ENCODE measurements at regions not wholly inside any gene's neighbourhood (a gene's known extent, or its start where the extent isn't known, plus 50 kb on each side); places are given as distances from the start of the nearest gene placed in this dataset.

DNA sequence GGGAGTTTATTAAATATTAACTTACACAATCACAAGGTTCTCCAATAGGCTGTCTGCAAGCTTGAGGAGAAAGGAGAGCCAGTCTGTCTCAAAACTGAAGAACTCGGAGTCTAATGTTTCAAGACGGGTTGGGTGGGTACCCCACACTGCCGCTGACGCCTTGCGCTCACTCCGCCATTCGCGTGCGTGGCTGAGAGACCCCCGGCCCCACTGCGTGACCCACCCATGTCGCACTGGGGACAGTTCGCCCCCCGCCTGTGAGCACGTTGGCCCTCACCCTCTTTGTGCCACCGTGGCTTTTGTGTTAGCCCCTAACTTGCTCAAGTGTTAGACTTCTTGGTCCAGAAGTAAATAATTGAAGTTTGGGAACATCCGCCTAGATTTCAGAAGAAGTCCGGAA, 270.0 kb upstream of the ITGA1 start:
- Histone ChIP-seq H3K4me1 (ENCODE audit: insufficient read depth, poor library complexity, severe bottlenecking) (no peaks in the 10 kb centered on the region), H3K9me3 (ENCODE audit: severe bottlenecking) (no peaks in the 10 kb centered on the region), H3K27me3 (ENCODE audit: insufficient read depth, poor library complexity, severe bottlenecking) (peaks cover 18% of the 10 kb centered on the region), H3K36me3 (ENCODE audit: low read depth) (no peaks in the 10 kb centered on the region), H3K4me3 (ENCODE audit: severe bottlenecking) (no peak overlapping the region), H3K27ac (ENCODE audit: poor library complexity, severe bottlenecking) (no peak overlapping the region)
- DNase-seq (ENCODE audit: low spot score) = no peak
- no peak for ATAC-seq (ENCODE audit: low read depth)
- TF ChIP-seq CTCF (IDR thresholded peaks at IDR 0.05; ENCODE audit: poor library complexity, severe bottlenecking) = no peak

DNA sequence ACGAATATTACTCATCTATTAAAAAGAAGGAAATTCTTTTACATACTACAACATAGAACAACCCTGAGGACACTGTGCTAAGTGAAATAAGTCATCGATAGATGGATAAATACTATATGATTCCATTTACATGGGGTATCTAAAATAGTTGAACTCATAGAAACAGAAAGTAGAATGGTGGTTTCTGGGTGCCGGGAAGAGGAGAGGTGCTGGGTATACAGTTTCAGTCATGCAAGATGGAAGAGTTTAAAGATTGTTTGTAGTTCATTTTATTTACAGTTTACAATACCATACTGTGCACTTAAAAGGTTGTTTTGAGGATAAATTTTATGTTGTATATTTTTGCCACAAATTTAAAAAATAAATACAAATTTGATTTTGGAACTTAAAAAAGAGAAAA, 267.5 kb upstream of the ITGA1 start:
- H3K9me3 ChIP-seq (ENCODE audit: severe bottlenecking) = no peaks in the 10 kb centered on the region
- H3K27ac ChIP-seq (ENCODE audit: poor library complexity, severe bottlenecking) = no peak overlapping the region
- H3K4me3 ChIP-seq (ENCODE audit: severe bottlenecking) = no peak overlapping the region
- no peak for ATAC-seq (ENCODE audit: low read depth)
- peaks cover 25% of the 10 kb centered on the region for H3K27me3 ChIP-seq (ENCODE audit: insufficient read depth, poor library complexity, severe bottlenecking)
- no peak for DNase-seq (ENCODE audit: low spot score)
- no peaks in the 10 kb centered on the region for H3K4me1 ChIP-seq (ENCODE audit: insufficient read depth, poor library complexity, severe bottlenecking)
- H3K36me3 ChIP-seq (ENCODE audit: low read depth) = no peaks in the 10 kb centered on the region
- TF ChIP-seq CTCF (IDR thresholded peaks at IDR 0.05; ENCODE audit: poor library complexity, severe bottlenecking) = no peak

GRCh38 chr5:52521236-52521635, 266.5 kb upstream of the ITGA1 start:
- no peaks in the 10 kb centered on the region for H3K9me3 ChIP-seq (ENCODE audit: severe bottlenecking)
- DNase-seq (ENCODE audit: low spot score) (no peak), ATAC-seq (ENCODE audit: low read depth) (no peak)
- no peaks in the 10 kb centered on the region for H3K36me3 ChIP-seq (ENCODE audit: low read depth)
- H3K4me1 ChIP-seq (ENCODE audit: insufficient read depth, poor library complexity, severe bottlenecking) = no peaks in the 10 kb centered on the region
- H3K27ac ChIP-seq (ENCODE audit: poor library complexity, severe bottlenecking) = no peak overlapping the region
- no peak for TF ChIP-seq CTCF (IDR thresholded peaks at IDR 0.05; ENCODE audit: poor library complexity, severe bottlenecking)
- peaks cover 28% of the 10 kb centered on the region for H3K27me3 ChIP-seq (ENCODE audit: insufficient read depth, poor library complexity, severe bottlenecking)
- H3K4me3 ChIP-seq (ENCODE audit: severe bottlenecking) = no peak overlapping the region

DNA sequence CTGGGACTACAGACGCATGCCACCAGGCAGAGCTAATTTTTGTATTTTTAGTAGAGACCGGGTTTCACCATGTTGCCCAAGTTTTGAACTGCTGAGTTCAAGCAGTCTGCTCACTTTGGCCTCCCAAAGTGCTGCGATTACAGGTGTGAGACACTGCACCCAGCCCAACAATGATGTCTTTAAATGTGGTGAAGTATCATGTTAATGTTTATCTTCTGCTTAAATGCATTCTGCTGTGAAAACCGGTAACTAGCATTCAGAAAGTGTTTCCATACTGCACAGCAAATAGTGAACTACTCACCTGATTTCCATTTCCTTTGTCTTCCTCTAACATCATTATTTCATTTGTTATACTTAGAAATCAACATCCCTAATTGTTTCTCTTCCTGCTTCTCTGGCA, 264.0 kb upstream of the ITGA1 start:
- H3K27me3 ChIP-seq (ENCODE audit: insufficient read depth, poor library complexity, severe bottlenecking) = peaks cover 37% of the 10 kb centered on the region
- H3K27ac ChIP-seq (ENCODE audit: poor library complexity, severe bottlenecking) = no peak overlapping the region
- ATAC-seq (ENCODE audit: low read depth) (no peak), DNase-seq (ENCODE audit: low spot score) (no peak)
- H3K36me3 ChIP-seq (ENCODE audit: low read depth) = no peaks in the 10 kb centered on the region
- H3K4me3 ChIP-seq (ENCODE audit: severe bottlenecking) = no peak overlapping the region
- H3K9me3 ChIP-seq (ENCODE audit: severe bottlenecking) = no peaks in the 10 kb centered on the region
- TF ChIP-seq CTCF (IDR thresholded peaks at IDR 0.05; ENCODE audit: poor library complexity, severe bottlenecking) = no peak
- no peaks in the 10 kb centered on the region for H3K4me1 ChIP-seq (ENCODE audit: insufficient read depth, poor library complexity, severe bottlenecking)

- DNase-seq (ENCODE audit: low spot score) (no peak), ATAC-seq (ENCODE audit: low read depth) (no peak)
- H3K4me1 ChIP-seq (ENCODE audit: insufficient read depth, poor library complexity, severe bottlenecking) = no peaks in the 10 kb centered on the region
- peaks cover 2% of the 10 kb centered on the region for H3K9me3 ChIP-seq (ENCODE audit: severe bottlenecking)
- no peaks in the 10 kb centered on the region for H3K36me3 ChIP-seq (ENCODE audit: low read depth)
- H3K4me3 ChIP-seq (ENCODE audit: severe bottlenecking) = no peak overlapping the region
- no peak for TF ChIP-seq CTCF (IDR thresholded peaks at IDR 0.05; ENCODE audit: poor library complexity, severe bottlenecking)
- H3K27me3 ChIP-seq (ENCODE audit: insufficient read depth, poor library complexity, severe bottlenecking) = peaks cover 9% of the 10 kb centered on the region
- no peak overlapping the region for H3K27ac ChIP-seq (ENCODE audit: poor library complexity, severe bottlenecking)
Measured at GRCh38 chr5:52531105-52531504, 256.6 kb upstream of the ITGA1 start.

All from RWPE2 (cell line).